ENCODE measurements at regions not wholly inside any gene's neighbourhood (a gene's known extent, or its start where the extent isn't known, plus 50 kb on each side); places are given as distances from the start of the nearest gene placed in this dataset.

GRCh38 chr12:116489116-116489515, 70.1 kb upstream of the MAP1LC3B2 start:
- DNase-seq (no peak), ATAC-seq (ENCODE audit: low read depth) (no peak)
- no peak overlapping the region for H2AFZ ChIP-seq (ENCODE audit: insufficient read depth, low read depth, low read length, poor library complexity, severe bottlenecking)
- Mint-ChIP-seq H3K27me3 (no peaks in the 10 kb centered on the region), H3K27ac (no peak overlapping the region), H3K4me1 (no peaks in the 10 kb centered on the region), H3K9me3 (ENCODE audit: insufficient read depth) (peaks cover 18% of the 10 kb centered on the region), H3K4me3 (no peak overlapping the region)
- H3K79me2 ChIP-seq (ENCODE audit: control insufficient read depth, insufficient read depth, low read length), result no peaks in the 10 kb centered on the region
- H4K20me1 ChIP-seq (ENCODE audit: control insufficient read depth, insufficient read depth, low read length, poor library complexity, severe bottlenecking), result no peaks in the 10 kb centered on the region
- H3K9me3 ChIP-seq (ENCODE audit: control extremely low read depth in 1 of 3, control insufficient read depth in 2 of 3, insufficient read depth in 1 of 3, low read length in 2 of 3), result peaks cover 0 to 19% (median 4%) of the 10 kb centered on the region in 3 donors
- ChIA-PET POLR2A (no interaction called here), CTCF (interaction anchor here (0.7 kb wide), 1 partner anchor 70 kb away, joined by 3 read pairs; no protein-coding TSS in a partner anchor)
- no peaks in the 10 kb centered on the region for H3K36me3 ChIP-seq (replicated peaks in 1 of 2; ENCODE audit: control extremely low read depth in 1 of 2, control insufficient read depth in 1 of 2, extremely low read depth in 1 of 2, insufficient read depth in 2 of 2, low read length in 1 of 2)
- 100% methylated on average over 1 of the region's 3 CpGs for WGBS (ENCODE audit: insufficient coverage)
- no peaks in the 10 kb centered on the region for H3K27me3 ChIP-seq (replicated peaks in 1 of 4; ENCODE audit: control extremely low read depth in 1 of 4, control insufficient read depth in 3 of 4, insufficient read depth in 4 of 4, low read length in 3 of 4)
- TF ChIP-seq CTCF (IDR thresholded peaks at IDR 0.05) (no peak), EZH2 (IDR thresholded peaks at IDR 0.05; ENCODE audit: borderline replicate concordance, insufficient read depth, low read depth, low read length, poor library complexity, severe bottlenecking) (no peak)
- no peaks in the 10 kb centered on the region for H3K4me1 ChIP-seq (ENCODE audit: control insufficient read depth in 2 of 2, insufficient read depth in 2 of 2, low read length in 2 of 2)
- H3K9ac ChIP-seq (ENCODE audit: low read length), result no peak overlapping the region
- no peak overlapping the region for H3K27ac ChIP-seq (ENCODE audit: low read length in 2 of 2)
- intact Hi-C loops (cut with micrococcal nuclease), result no loop called here
- no peak overlapping the region for H3K4me2 ChIP-seq (replicated peaks; ENCODE audit: low read depth, low read length, poor library complexity, severe bottlenecking)
- no peak overlapping the region for H3K4me3 ChIP-seq (ENCODE audit: control extremely low read depth in 1 of 5, extremely low read depth in 1 of 5, insufficient read depth in 1 of 5, low read depth in 2 of 5, low read length in 4 of 5)

- Mint-ChIP-seq H3K9me3 (ENCODE audit: insufficient read depth) (peaks cover 18% of the 10 kb centered on the region), H3K27ac (no peak overlapping the region), H3K4me1 (no peaks in the 10 kb centered on the region), H3K27me3 (no peaks in the 10 kb centered on the region), H3K4me3 (no peak overlapping the region)
- intact Hi-C loops (cut with micrococcal nuclease), result no loop called here
- Histone ChIP-seq H3K27ac (ENCODE audit: low read length in 2 of 2) (no peak overlapping the region), H3K4me2 (replicated peaks; ENCODE audit: low read depth, low read length, poor library complexity, severe bottlenecking) (no peak overlapping the region), H3K4me1 (ENCODE audit: control insufficient read depth in 2 of 2, insufficient read depth in 2 of 2, low read length in 2 of 2) (no peaks in the 10 kb centered on the region), H3K9ac (ENCODE audit: low read length) (no peak overlapping the region), H3K79me2 (ENCODE audit: control insufficient read depth, insufficient read depth, low read length) (no peaks in the 10 kb centered on the region), H3K4me3 (ENCODE audit: control extremely low read depth in 1 of 5, extremely low read depth in 1 of 5, insufficient read depth in 1 of 5, low read depth in 2 of 5, low read length in 4 of 5) (no peak overlapping the region), H3K9me3 (ENCODE audit: control extremely low read depth in 1 of 3, control insufficient read depth in 2 of 3, insufficient read depth in 1 of 3, low read length in 2 of 3) (peaks cover 0 to 19% (median 4%) of the 10 kb centered on the region in 3 donors), H3K27me3 (replicated peaks in 1 of 4; ENCODE audit: control extremely low read depth in 1 of 4, control insufficient read depth in 3 of 4, insufficient read depth in 4 of 4, low read length in 3 of 4) (no peaks in the 10 kb centered on the region), H2AFZ (ENCODE audit: insufficient read depth, low read depth, low read length, poor library complexity, severe bottlenecking) (no peak overlapping the region), H3K36me3 (replicated peaks in 1 of 2; ENCODE audit: control extremely low read depth in 1 of 2, control insufficient read depth in 1 of 2, extremely low read depth in 1 of 2, insufficient read depth in 2 of 2, low read length in 1 of 2) (no peaks in the 10 kb centered on the region), H4K20me1 (ENCODE audit: control insufficient read depth, insufficient read depth, low read length, poor library complexity, severe bottlenecking) (no peaks in the 10 kb centered on the region)
- ChIA-PET CTCF (no interaction called here), POLR2A (no interaction called here)
- ATAC-seq (ENCODE audit: low read depth) (no peak), DNase-seq (no peak)
- TF ChIP-seq EZH2 (IDR thresholded peaks at IDR 0.05; ENCODE audit: borderline replicate concordance, insufficient read depth, low read depth, low read length, poor library complexity, severe bottlenecking), result no peak
- no peak for TF ChIP-seq CTCF (IDR thresholded peaks at IDR 0.05)
- WGBS (ENCODE audit: insufficient coverage), result no CpG with 5 or more reads among the region's 2 CpGs
Observed at GRCh38 chr12:116490471-116490870, 68.7 kb upstream of the MAP1LC3B2 start.

Measured in B cell (primary cell).